Suprapubic skin (tissue), 4 donors: ENCODE measurements at regions not wholly inside any gene's neighbourhood (a gene's known extent, or its start where the extent isn't known, plus 50 kb on each side); places are given as distances from the start of the nearest gene placed in this dataset.

Experiments
- DNase-seq, 2 donors: peaks; one replicate each; pipeline ENCODE4 v3.0.0-alpha.2; 2019; ENCODE audit warnings: low spot score in 2 of 2
- H3K27ac ChIP-seq: fragments of 200-600 bp; sonication (generic); one replicate; pipeline ENCODE4 v1.5.1; 2019
- H3K27me3 ChIP-seq: fragments of 200-600 bp; sonication (generic); one replicate; pipeline ENCODE4 v1.5.1; 2019
- H3K36me3 ChIP-seq: fragments of 200-600 bp; sonication (generic); one replicate; pipeline ENCODE4 v1.5.1; 2019
- H3K4me1 ChIP-seq: fragments of 200-600 bp; sonication (generic); one replicate; pipeline ENCODE4 v1.5.1; 2019
- H3K4me3 ChIP-seq: fragments of 200-600 bp; sonication (generic); one replicate; pipeline ENCODE4 v1.5.1; 2019; ENCODE audit warnings: mild to moderate bottlenecking
- H3K9me3 ChIP-seq: fragments of 200-600 bp; sonication (generic); one replicate; pipeline ENCODE4 v1.5.1; 2019
- CTCF ChIP-seq, 2 donors: fragments of 200-600 bp in 1 of 2; fragments of 450-650 bp in 1 of 2; sonication (generic) in 1 of 2; IDR thresholded peaks; one replicate each; pipeline ENCODE4 v1.5.1; 2016 to 2019; ENCODE audit warnings: antibody characterized with exemption in 2 of 2, mild to moderate bottlenecking in 1 of 2, moderate library complexity in 1 of 2
- EP300 ChIP-seq: sonication (generic); formaldehyde crosslinking; IDR thresholded peaks from one replicate; pipeline ENCODE4 v1.6.1; 2017; ENCODE audit warnings: antibody characterized with exemption
- POLR2A ChIP-seq, 2 donors: fragments of 450-650 bp; IDR thresholded peaks; one replicate each; pipeline ENCODE4 v1.6.1; 2017; ENCODE audit warnings: antibody characterized with exemption in 2 of 2, mild to moderate bottlenecking in 2 of 2, moderate library complexity in 2 of 2
- POLR2AphosphoS5 ChIP-seq, 3 donors: sonication (generic); formaldehyde crosslinking; IDR thresholded peaks; one replicate each; pipeline ENCODE4 v1.6.1; 2017; ENCODE audit warnings: antibody characterized with exemption in 3 of 3
- WGBS: methylation state at CpG from one replicate; pipeline ENCODE4 v1.1.5; 2018; 5-methylcytosine and 5-hydroxymethylcytosine counted together

- peaks cover 4% of the 10 kb centered on the region for H3K4me1 ChIP-seq
- H3K4me3 ChIP-seq: no peak overlapping the region
- no peak for TF ChIP-seq POLR2AphosphoS5 (IDR thresholded peaks at IDR 0.05)
- no peak for TF ChIP-seq EP300
- WGBS: 87% methylated on average over 8 of the region's 8 CpGs
- H3K9me3 ChIP-seq: no peaks in the 10 kb centered on the region
- no peaks in the 10 kb centered on the region for H3K36me3 ChIP-seq
- peak; percentile 13 to 55 for DNase-seq
- no peak overlapping the region for H3K27ac ChIP-seq
- peaks cover 32% of the 10 kb centered on the region for H3K27me3 ChIP-seq
These were observed 268.5 kb downstream of the PTPRU start for GRCh38 chr1:29504709-29505410.

GRCh38 chr1:29504196-29504595, 267.9 kb downstream of the PTPRU start:
- peak; percentile 20 to 41 for DNase-seq
- TF ChIP-seq CTCF (IDR thresholded peaks at IDR 0.05): no peak
- no peak for TF ChIP-seq POLR2AphosphoS5 (IDR thresholded peaks at IDR 0.05)
- TF ChIP-seq EP300: no peak
- TF ChIP-seq POLR2A (IDR thresholded peaks at IDR 0.05): no peak
- Histone ChIP-seq H3K4me1 (peaks cover 4% of the 10 kb centered on the region), H3K27me3 (peaks cover 32% of the 10 kb centered on the region), H3K4me3 (no peak overlapping the region), H3K27ac (no peak overlapping the region), H3K9me3 (no peaks in the 10 kb centered on the region), H3K36me3 (no peaks in the 10 kb centered on the region)
- 37% methylated on average over 4 of the region's 4 CpGs for WGBS

GRCh38 chr1:29502911-29503840, 266.9 kb downstream of the PTPRU start:
- Histone ChIP-seq H3K4me3 (no peak overlapping the region), H3K27ac (no peak overlapping the region), H3K9me3 (no peaks in the 10 kb centered on the region), H3K27me3 (peaks cover 32% of the 10 kb centered on the region), H3K4me1 (peaks cover 4% of the 10 kb centered on the region), H3K36me3 (no peaks in the 10 kb centered on the region)
- DNase-seq: peak in 1 of 2 donors; percentile 67
- 74% methylated on average over 11 of the region's 12 CpGs for WGBS
- TF ChIP-seq POLR2A (IDR thresholded peaks at IDR 0.05) (no peak), POLR2AphosphoS5 (IDR thresholded peaks at IDR 0.05) (no peak)

- H3K9me3 ChIP-seq: no peaks in the 10 kb centered on the region
These were observed 266.0 kb downstream of the PTPRU start for GRCh38 chr1:29502225-29502910.

GRCh38 chr1:29501227-29501976, 265.1 kb downstream of the PTPRU start:
- Histone ChIP-seq H3K27me3 (peaks cover 25% of the 10 kb centered on the region), H3K4me1 (peaks cover 4% of the 10 kb centered on the region), H3K36me3 (no peaks in the 10 kb centered on the region), H3K4me3 (no peak overlapping the region), H3K9me3 (peaks cover 4% of the 10 kb centered on the region), H3K27ac (no peak overlapping the region)
- TF ChIP-seq CTCF (IDR thresholded peaks at IDR 0.05): no peak
- TF ChIP-seq POLR2AphosphoS5 (IDR thresholded peaks at IDR 0.05): no peak
- TF ChIP-seq POLR2A (IDR thresholded peaks at IDR 0.05): no peak
- no peak for TF ChIP-seq EP300
- WGBS: 36% methylated on average over 8 of the region's 8 CpGs
- DNase-seq: peak in 1 of 2 donors; percentile 4

More at GRCh38 chr1:29502225-29502910, 266.0 kb downstream of the PTPRU start:
- Histone ChIP-seq H3K27ac (no peak overlapping the region), H3K36me3 (no peaks in the 10 kb centered on the region), H3K4me3 (no peak overlapping the region), H3K27me3 (peaks cover 35% of the 10 kb centered on the region), H3K4me1 (peaks cover 4% of the 10 kb centered on the region)
- DNase-seq: peak in 1 of 2 donors; percentile 54
- TF ChIP-seq POLR2AphosphoS5 (IDR thresholded peaks at IDR 0.05) (no peak), EP300 (no peak), POLR2A (IDR thresholded peaks at IDR 0.05) (no peak), CTCF (IDR thresholded peaks at IDR 0.05) (no peak)
- WGBS: 92% methylated on average over 3 of the region's 3 CpGs
